Fibroblast of pulmonary artery (primary cell): ENCODE measurements at regions not wholly inside any gene's neighbourhood (a gene's known extent, or its start where the extent isn't known, plus 50 kb on each side); places are given as distances from the start of the nearest gene placed in this dataset.

ENCODE experiments used
- DNase-seq: peaks from one replicate; pipeline ENCODE4 v3.0.0-alpha.2; 2010; ENCODE audit warnings: low read depth
- H3K4me3 ChIP-seq: replicated peaks from 2 replicates; pipeline ENCODE4 v1.5.1; 2011; ENCODE audit warnings: low read depth, mild to moderate bottlenecking, control low read depth, low read length, moderate library complexity
- TF ChIP-seq, protein P1 (sequence below): IDR thresholded peaks from 2 replicates; pipeline ENCODE4 v1.5.1; 2011; ENCODE audit warnings: mild to moderate bottlenecking, control low read depth, low read length, inconsistent platforms; ENCODE audit errors: missing control alignments

DNA sequence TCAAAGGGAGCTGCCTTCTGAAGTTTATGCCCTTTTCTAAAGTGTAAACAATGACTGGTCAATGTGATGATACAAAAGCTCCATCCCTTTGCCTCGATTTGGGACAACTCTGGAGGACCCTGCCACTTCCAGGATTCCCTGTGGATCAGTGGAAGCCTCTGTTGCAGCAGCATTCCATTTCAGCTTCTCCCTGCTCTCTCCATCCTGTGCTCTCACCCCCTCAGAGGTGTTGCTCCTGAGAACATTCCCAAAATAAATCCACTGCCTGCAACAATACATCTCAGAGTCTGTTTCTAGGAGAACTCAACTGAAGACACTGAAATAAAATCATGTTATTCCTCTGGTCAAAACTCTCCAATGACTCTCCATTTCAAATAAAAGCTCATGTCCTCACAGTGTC lies 263.6 kb downstream of the HACE1 start:
- no peak for DNase-seq
- no peak overlapping the region for H3K4me3 ChIP-seq
- TF ChIP-seq, protein P1, sequence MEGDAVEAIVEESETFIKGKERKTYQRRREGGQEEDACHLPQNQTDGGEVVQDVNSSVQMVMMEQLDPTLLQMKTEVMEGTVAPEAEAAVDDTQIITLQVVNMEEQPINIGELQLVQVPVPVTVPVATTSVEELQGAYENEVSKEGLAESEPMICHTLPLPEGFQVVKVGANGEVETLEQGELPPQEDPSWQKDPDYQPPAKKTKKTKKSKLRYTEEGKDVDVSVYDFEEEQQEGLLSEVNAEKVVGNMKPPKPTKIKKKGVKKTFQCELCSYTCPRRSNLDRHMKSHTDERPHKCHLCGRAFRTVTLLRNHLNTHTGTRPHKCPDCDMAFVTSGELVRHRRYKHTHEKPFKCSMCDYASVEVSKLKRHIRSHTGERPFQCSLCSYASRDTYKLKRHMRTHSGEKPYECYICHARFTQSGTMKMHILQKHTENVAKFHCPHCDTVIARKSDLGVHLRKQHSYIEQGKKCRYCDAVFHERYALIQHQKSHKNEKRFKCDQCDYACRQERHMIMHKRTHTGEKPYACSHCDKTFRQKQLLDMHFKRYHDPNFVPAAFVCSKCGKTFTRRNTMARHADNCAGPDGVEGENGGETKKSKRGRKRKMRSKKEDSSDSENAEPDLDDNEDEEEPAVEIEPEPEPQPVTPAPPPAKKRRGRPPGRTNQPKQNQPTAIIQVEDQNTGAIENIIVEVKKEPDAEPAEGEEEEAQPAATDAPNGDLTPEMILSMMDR: no peak

DNA sequence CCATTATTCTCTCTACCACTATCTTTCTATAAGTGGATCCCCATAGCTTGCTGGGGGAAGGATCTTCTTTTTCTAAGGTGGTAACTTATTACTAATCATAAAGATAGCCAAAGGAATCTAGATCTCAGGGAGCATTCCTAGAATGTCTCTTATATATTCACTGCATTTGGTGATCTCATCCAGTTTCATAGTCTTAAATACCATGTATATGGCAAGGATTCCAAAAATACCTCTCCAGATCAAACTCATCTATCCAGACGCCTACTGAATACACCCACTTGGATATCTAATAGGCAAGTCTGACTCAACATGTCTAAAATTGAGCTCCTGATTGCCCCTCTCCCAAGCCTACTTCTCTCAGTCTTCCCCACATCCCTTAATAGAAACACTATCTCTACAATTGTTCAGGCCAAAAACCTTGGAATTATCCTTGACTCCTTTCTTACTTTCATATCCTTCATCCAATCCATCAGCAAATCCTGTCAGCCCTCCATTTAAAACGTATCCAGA lies 264.4 kb downstream of the HACE1 start:
- H3K4me3 ChIP-seq: no peak overlapping the region
- DNase-seq: no peak
- TF ChIP-seq, protein P1: no peak

DNA sequence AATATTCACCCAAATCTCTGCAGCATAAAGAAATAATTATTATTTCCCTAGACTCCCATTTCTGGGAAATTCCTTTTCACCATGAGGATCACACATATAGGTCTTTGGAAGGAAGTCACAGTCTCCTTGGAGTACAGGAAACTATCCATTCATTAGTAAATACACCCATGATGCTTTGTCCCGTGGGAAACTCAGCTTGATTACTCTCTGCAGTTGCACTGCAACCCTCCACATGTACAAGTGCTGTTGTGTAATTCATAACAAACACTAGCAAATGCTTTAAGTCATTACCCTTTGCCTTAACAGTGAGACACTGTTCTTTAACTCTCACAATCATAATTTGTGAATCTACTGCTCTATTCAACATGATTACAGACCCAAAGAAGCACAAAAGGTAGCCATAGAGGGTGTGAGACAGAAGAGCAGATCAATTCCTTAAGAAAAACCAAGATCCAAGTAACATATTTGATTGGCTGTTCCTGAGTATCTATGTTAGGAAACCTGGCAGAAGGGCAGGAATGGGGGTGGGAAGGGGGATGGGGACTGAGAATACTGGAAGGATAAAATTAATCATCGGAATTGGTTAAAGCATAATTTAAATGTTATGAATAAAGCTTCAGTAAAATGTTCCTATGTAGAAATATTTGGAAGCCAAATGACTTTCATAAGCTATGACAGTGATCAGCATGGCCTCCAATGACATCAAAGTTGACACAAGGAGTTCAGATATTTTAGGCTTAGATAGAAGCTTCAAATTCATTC lies 268.0 kb downstream of the HACE1 start:
- peak; percentile 72 for DNase-seq
- TF ChIP-seq, protein P1: no peak
- H3K4me3 ChIP-seq: no peak overlapping the region

DNA sequence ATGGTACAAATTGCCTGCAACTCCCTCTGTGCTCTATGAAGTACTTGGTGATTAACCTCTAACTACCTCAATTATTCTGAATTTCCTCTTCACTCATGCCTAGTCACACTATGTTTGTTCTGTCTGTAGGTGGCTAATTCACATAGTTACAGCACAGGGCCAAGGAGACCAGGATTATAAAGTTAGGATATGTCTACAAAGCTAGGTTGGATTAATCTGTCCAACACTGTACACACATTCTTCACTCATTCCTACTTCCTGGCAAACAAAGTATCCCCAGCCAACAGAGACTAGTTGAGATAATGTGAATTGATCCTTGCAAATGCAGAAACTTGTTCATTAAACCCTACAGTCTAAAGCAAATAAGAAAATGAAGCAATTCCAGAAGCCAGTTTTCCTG lies 269.8 kb downstream of the HACE1 start:
- DNase-seq: no peak
- TF ChIP-seq, protein P1: no peak
- no peak overlapping the region for H3K4me3 ChIP-seq

DNA sequence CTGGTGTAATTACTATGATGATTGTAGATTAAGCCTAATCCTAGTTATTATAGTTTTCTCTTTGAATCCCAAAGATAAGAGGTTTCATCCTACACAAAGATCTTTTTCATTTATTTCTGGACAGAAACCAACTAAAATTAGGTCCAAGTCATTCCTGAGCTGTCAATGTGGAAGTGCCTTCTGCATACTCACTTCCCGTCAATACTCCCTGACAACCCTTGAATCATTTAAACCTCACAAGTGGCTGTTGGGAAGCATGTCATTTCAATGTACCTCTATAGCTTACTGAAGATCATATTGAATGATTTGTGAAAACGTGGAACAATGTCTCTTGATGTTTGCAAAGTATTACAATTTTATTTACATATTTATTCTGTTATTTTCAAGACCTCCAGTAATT lies 274.1 kb downstream of the HACE1 start:
- no peak overlapping the region for H3K4me3 ChIP-seq
- TF ChIP-seq, protein P1: no peak
- DNase-seq: no peak

DNA sequence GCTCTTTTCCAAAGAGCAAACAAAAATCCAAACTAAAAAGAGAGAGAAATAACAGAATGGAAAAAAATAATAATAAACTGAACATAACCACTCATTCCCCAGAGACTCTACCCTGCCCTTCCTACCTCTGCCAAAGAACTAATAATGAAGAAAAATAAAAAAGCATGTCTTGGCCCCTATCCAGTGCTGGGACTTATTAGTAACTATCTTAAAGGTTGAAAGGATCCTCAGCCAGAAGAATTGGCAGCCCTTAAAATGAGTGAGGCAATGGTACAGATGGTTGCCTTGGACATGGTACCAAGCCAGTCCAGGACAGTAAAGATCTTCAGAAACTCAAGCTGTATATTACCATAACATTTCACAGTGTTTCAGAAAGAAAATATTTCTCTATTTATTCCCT lies 279.3 kb downstream of the HACE1 start:
- no peak overlapping the region for H3K4me3 ChIP-seq
- TF ChIP-seq, protein P1: no peak
- peak; percentile 66 for DNase-seq

DNA sequence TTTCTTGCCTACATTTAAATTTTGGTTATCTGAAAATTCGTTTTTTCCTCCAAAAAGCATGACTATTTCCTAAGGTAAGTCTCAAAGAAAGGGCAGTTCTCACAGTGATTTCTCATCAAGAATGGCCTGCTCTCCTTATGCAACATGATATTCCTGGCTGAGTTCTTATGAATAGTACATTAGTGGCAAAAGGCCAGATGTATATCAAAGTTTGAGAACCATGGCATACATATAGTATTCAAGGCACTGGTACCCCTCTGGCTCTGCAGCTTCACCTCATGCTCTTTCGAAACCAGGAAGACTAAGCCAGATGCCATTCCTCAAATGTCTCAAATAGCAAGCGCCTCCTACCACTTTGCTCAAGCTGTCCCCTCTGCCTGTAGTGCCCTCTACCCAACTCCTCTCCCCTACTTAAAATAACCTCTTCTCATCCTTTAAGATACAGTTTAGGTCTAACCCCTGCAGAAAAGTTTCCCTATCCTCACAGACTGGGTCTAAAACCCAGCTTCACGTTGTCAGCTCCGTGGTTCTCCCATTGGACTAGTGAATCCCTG lies 280.3 kb downstream of the HACE1 start:
- H3K4me3 ChIP-seq: no peak overlapping the region
- DNase-seq: peak; percentile 33
- TF ChIP-seq, protein P1: no peak
